Right atrium auricular region (tissue), 2 donors: ENCODE measurements at regions not wholly inside any gene's neighbourhood (a gene's known extent, or its start where the extent isn't known, plus 50 kb on each side); places are given as distances from the start of the nearest gene placed in this dataset.

Source experiments
- DNase-seq: peaks from one replicate; pipeline ENCODE4 v3.0.0-alpha.2; 2019; ENCODE audit warnings: low spot score
- H3K27ac ChIP-seq, 2 donors: fragments of 200-600 bp; sonication (generic); 1 replicate in 1 of 2; 2 replicates in 1 of 2; pipeline ENCODE4 v1.5.1; 2016 to 2019
- H3K27me3 ChIP-seq, 2 donors: fragments of 200-600 bp; sonication (generic); one replicate each; pipeline versions ENCODE4 v1.5.1 to v1.6.0; 2017 to 2019
- H3K36me3 ChIP-seq: fragments of 200-600 bp; sonication (generic); one replicate; pipeline ENCODE4 v1.5.1; 2016
- H3K4me1 ChIP-seq, 2 donors: fragments of 200-600 bp; sonication (generic); one replicate each; pipeline versions ENCODE4 v1.5.1 to v1.6.0; 2017 to 2019
- H3K4me3 ChIP-seq, 2 donors: fragments of 200-600 bp; sonication (generic); 1 replicate in 1 of 2; 2 replicates in 1 of 2; pipeline ENCODE4 v1.5.1; 2017 to 2019; ENCODE audit warnings: mild to moderate bottlenecking in 1 of 2, moderate library complexity in 1 of 2
- H3K9me3 ChIP-seq, 2 donors: fragments of 200-600 bp; sonication (generic); one replicate each; pipeline ENCODE4 v1.5.1; 2019
- CTCF ChIP-seq, 2 donors: fragments of 200-600 bp; sonication (generic); IDR thresholded peaks; one replicate each; pipeline ENCODE4 v1.5.1; 2019; ENCODE audit warnings: antibody characterized with exemption in 2 of 2

DNA sequence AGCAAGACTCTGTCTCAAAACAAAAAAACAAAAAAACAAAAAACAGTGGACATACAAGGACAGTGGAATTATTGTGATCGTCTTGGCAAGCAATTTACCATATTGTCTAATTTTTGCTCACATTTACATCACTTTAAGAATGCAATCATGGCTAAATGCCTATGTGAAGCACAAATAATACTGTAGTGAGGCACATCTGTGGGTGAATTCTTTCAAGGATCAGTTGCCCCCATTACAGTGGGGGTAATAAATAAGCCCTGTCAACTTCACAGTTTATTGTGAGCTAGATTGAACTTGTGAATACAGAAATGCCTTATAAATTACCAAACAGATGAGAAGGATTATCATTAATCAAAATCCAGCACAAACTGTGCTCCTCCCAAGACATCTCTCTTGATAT, 150.2 kb upstream of the PAPPA start:
- Histone ChIP-seq H3K4me1 (no peaks in the 10 kb centered on the region), H3K9me3 (no peaks in the 10 kb centered on the region), H3K4me3 (no peak overlapping the region), H3K27me3 (no peaks in the 10 kb centered on the region), H3K27ac (no peak overlapping the region), H3K36me3 (no peaks in the 10 kb centered on the region)
- no peak for TF ChIP-seq CTCF (IDR thresholded peaks at IDR 0.05)
- no peak for DNase-seq

DNA sequence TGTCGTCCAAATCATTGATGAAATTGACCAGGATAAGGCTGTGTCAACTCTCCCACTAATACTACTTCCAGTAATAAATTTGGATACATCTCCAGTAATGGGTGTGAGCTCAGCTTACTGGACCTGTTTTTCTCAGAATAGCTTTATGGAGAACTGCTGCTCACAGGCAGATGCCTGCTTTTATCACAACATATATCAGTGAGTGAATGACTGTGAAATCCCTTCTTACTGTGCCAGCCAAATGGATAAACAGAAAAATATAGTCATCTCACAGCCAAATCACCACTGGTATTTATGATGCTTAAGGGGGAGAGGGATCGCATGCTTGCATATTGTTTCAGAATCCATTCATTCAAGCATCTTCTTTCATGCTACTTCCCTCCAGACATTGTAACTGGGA, 148.4 kb upstream of the PAPPA start:
- no peak overlapping the region for H3K27ac ChIP-seq
- H3K36me3 ChIP-seq = no peaks in the 10 kb centered on the region
- peaks cover 0 to 4% of the 10 kb centered on the region in 2 donors for H3K9me3 ChIP-seq
- H3K4me1 ChIP-seq = no peaks in the 10 kb centered on the region
- TF ChIP-seq CTCF (IDR thresholded peaks at IDR 0.05) = no peak
- H3K27me3 ChIP-seq = no peaks in the 10 kb centered on the region
- H3K4me3 ChIP-seq = no peak overlapping the region
- no peak for DNase-seq

DNA sequence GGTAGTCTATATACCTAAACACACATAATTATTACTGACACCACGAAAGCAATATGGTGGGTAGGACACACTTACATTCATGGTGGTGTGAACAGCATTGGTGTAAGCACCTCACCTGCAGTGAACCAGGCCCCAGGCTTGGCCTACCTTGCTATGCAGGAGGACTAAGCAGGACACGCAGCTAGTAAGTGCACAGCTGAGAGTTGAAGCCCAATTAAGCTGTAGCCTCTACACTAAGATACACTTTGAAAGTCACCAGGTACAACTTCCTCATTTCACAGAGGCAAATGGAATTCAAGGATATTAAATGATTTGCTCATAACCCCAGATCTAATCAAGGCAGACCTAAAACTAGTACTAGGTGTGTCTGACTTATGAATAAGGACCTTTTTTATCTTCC, 145.8 kb upstream of the PAPPA start:
- TF ChIP-seq CTCF (IDR thresholded peaks at IDR 0.05) = no peak
- Histone ChIP-seq H3K36me3 (no peaks in the 10 kb centered on the region), H3K4me1 (no peaks in the 10 kb centered on the region), H3K9me3 (peaks cover 0 to 4% of the 10 kb centered on the region in 2 donors), H3K27me3 (no peaks in the 10 kb centered on the region), H3K27ac (no peak overlapping the region), H3K4me3 (no peak overlapping the region)
- no peak for DNase-seq

- no peaks in the 10 kb centered on the region for H3K27me3 ChIP-seq
- no peaks in the 10 kb centered on the region for H3K4me1 ChIP-seq
- no peak for TF ChIP-seq CTCF (IDR thresholded peaks at IDR 0.05)
These were observed 145.3 kb upstream of the PAPPA start for GRCh38 chr9:116008278-116008677.

GRCh38 chr9:116009420-116009819, 144.2 kb upstream of the PAPPA start:
- no peak overlapping the region for H3K4me3 ChIP-seq
- no peaks in the 10 kb centered on the region for H3K27me3 ChIP-seq
- no peak for DNase-seq
- H3K36me3 ChIP-seq = no peaks in the 10 kb centered on the region
- no peak for TF ChIP-seq CTCF (IDR thresholded peaks at IDR 0.05)
- H3K27ac ChIP-seq = no peak overlapping the region
- H3K9me3 ChIP-seq = peaks cover 0 to 4% of the 10 kb centered on the region in 2 donors
- H3K4me1 ChIP-seq = no peaks in the 10 kb centered on the region

More at GRCh38 chr9:116008278-116008677, 145.3 kb upstream of the PAPPA start:
- Histone ChIP-seq H3K9me3 (peaks cover 0 to 4% of the 10 kb centered on the region in 2 donors), H3K36me3 (no peaks in the 10 kb centered on the region), H3K27ac (no peak overlapping the region), H3K4me3 (no peak overlapping the region)
- no peak for DNase-seq

DNA sequence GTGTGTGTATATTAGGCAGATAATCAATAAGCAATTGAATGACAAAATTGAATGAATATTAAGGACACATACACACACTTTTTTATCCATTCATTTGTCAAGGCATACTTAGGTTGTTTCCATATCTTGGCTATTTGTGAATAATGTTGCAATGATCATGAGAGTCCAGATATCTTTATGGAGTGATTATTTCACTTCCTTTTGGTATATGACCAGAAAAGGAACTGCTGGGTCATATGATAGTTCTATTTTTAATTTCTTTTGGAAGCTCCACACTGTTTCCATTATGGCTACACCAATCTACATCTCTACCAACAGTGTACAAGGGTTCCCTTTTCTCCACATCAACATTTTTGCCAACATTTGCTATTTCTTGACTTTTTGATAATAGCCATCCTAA, 137.7 kb upstream of the PAPPA start:
- no peaks in the 10 kb centered on the region for H3K36me3 ChIP-seq
- no peak for DNase-seq
- H3K27me3 ChIP-seq = no peaks in the 10 kb centered on the region

More for the DNA sequence above, 137.7 kb upstream of the PAPPA start:
- H3K27ac ChIP-seq = no peak overlapping the region
- H3K4me1 ChIP-seq = no peaks in the 10 kb centered on the region
- no peaks in the 10 kb centered on the region for H3K9me3 ChIP-seq
- H3K4me3 ChIP-seq = no peak overlapping the region
- no peak for TF ChIP-seq CTCF (IDR thresholded peaks at IDR 0.05)
